Hippocampal formation (tissue), 2 donors: ENCODE measurements at regions not wholly inside any gene's neighbourhood (a gene's known extent, or its start where the extent isn't known, plus 50 kb on each side); places are given as distances from the start of the nearest gene placed in this dataset.

ENCODE experiments used
- DNase-seq, 2 donors: peaks; one replicate each; lab custom pipeline; 2025; lab: John Stamatoyannopoulos, UW

DNA sequence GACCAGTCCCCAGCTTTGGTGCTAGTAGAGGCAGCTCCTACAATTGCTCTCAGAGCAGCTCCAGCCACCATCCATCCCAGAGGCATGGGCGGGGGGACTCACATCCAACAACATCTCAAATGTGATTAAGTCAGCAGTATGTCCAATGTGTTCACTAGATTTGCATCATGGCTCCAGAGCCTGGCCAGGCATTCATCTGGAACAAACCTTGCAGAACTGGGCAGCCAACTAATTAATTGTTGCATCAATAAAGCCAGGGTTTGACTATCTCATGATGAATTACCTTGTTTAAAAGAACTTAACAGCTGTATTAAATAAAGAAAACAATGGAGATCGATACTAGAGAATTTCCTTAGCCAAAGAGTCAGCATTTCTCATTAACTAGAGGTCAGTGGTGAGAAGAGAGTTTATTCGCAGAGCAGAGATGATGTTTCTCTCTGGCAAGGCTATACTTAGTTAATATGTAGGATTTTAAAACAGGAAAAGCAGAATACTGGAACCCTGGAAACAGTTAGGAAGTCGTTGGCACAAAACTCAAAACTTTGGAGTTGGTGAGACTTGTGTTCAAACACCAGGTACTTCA is 494.4 kb downstream of the GRIN2A start:
- no peak for DNase-seq

DNA sequence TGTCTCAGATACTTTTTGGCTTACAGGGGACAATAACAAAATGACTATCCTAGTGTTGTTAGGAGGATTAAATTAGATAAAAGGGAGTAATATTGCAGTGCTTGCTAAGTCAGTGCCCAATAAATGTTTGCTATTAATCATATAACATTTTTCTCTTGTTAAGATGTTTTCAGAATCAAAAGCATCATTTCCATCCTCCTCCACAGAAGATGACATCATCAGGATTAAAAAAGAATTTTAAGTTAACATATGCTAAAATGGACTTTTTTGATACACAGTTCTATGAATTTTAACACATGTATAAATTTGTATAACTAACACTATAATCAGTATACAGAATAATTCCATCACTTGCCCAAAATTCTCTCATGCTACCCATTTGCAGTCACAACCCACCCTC is 492.6 kb downstream of the GRIN2A start:
- DNase-seq: no peak

DNA sequence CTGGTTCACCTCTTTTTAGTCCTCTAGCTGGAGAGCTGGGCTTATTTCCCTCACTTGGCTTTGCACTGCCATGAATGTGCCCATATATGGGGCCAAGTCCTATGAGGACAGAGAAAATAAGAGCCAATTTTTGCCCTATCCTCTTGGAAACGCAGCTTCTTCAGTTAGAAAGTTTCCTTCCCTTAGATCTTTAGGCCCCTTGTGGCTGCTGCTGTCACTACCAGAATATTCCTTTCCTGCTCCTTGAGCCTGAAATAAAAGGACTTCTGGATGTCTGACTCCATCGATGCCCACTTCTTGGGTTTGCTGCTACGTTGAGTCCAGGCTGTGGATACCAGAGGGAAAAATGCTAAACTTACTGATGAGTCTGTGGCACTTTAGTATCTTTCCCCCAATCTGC is 487.1 kb downstream of the GRIN2A start:
- no peak for DNase-seq
